Transverse colon (tissue), 4 donors: ENCODE measurements at regions not wholly inside any gene's neighbourhood (a gene's known extent, or its start where the extent isn't known, plus 50 kb on each side); places are given as distances from the start of the nearest gene placed in this dataset.

Experiments used
- DNase-seq: peaks from one replicate; pipeline ENCODE4 v3.0.0-alpha.2; 2019
- H3K27ac ChIP-seq, 4 donors: fragments of 200-600 bp; sonication (generic); 2 replicates each; pipeline ENCODE4 v1.5.1; 2016 to 2018; ENCODE audit warnings: inconsistent platforms in 4 of 4
- H3K27me3 ChIP-seq: fragments of 200-600 bp; sonication (generic); 2 replicates; pipeline ENCODE4 v1.5.1; 2017; ENCODE audit warnings: inconsistent platforms
- H3K36me3 ChIP-seq, 4 donors: fragments of 200-600 bp; sonication (generic); 2 replicates each; pipeline ENCODE4 v1.5.1; 2017 to 2019; ENCODE audit warnings: inconsistent platforms in 4 of 4
- H3K4me1 ChIP-seq, 4 donors: fragments of 200-600 bp; sonication (generic); 2 replicates each; pipeline ENCODE4 v1.5.1; 2017 to 2020; ENCODE audit warnings: inconsistent platforms in 4 of 4
- H3K4me3 ChIP-seq, 4 donors: fragments of 200-600 bp; sonication (generic); 1 replicate in 1 of 4; 2 replicates in 3 of 4; pipeline versions ENCODE4 v1.5.1 to v1.6.1; 2017 to 2019; ENCODE audit warnings: inconsistent platforms in 4 of 4
- H3K9me3 ChIP-seq, 2 donors: fragments of 200-600 bp; sonication (generic); 2 replicates each; pipeline ENCODE4 v1.5.1; 2017 to 2019; ENCODE audit warnings: inconsistent platforms in 2 of 2
- CTCF ChIP-seq, 5 experiments: fragments of 200-600 bp in 3 of 5; fragments of 450-650 bp in 2 of 5; sonication (generic) in 3 of 5; IDR thresholded peaks; 1 replicate in 2 of 5; 2 replicates in 3 of 5; pipeline ENCODE4 v1.5.1; 2016 to 2017; ENCODE audit warnings: antibody characterized with exemption in 5 of 5, inconsistent platforms in 3 of 5, mild to moderate bottlenecking in 2 of 5, moderate library complexity in 1 of 5
- EP300 ChIP-seq: sonication (generic); formaldehyde crosslinking; IDR thresholded peaks from one replicate; pipeline ENCODE4 v1.6.1; 2017; ENCODE audit warnings: antibody characterized with exemption, low read depth
- POLR2A ChIP-seq: fragments of 450-650 bp; IDR thresholded peaks from one replicate; pipeline ENCODE4 v1.6.1; 2016; ENCODE audit warnings: antibody characterized with exemption, mild to moderate bottlenecking, moderate library complexity
- POLR2AphosphoS5 ChIP-seq, 3 donors: sonication (generic); formaldehyde crosslinking; IDR thresholded peaks; one replicate each; pipeline ENCODE4 v1.6.1; 2016; ENCODE audit warnings: antibody characterized with exemption in 3 of 3
- WGBS, 2 donors: methylation state at CpG; one replicate each; pipeline ENCODE4 v1.1.5; 2018; ENCODE audit warnings: low coverage in 1 of 2; 5-methylcytosine and 5-hydroxymethylcytosine counted together
- in situ Hi-C, 4 donors: fragments of 200-750 bp; cut with MboI; loops; one replicate each; pipeline versions ENCODE4 v1.15.0 to v1.15.1; 2017; ENCODE audit warnings: low sequenced_read_pairs in 3 of 4, low pct_ligation_motif_present in 1 of 4, low pct_unique_long_range_greater_than_20kb in 1 of 4
- intact Hi-C: fragments of 100-400 bp; cut with DNase I; formaldehyde crosslinking; loops from one replicate; pipeline ENCODE4 v1.15.1; 2023; ENCODE audit warnings: low total_unique reads

GRCh38 chr10:94193466-94193924, 169.2 kb downstream of the NOC3L start:
- Histone ChIP-seq H3K27ac (peak overlapping the region in 3 of 4 donors; percentile 32 to 60 (median 38)), H3K36me3 (no peaks in the 10 kb centered on the region), H3K9me3 (no peaks in the 10 kb centered on the region), H3K27me3 (no peaks in the 10 kb centered on the region), H3K4me1 (peaks cover 0 to 17% (median 0%) of the 10 kb centered on the region in 4 donors), H3K4me3 (no peak overlapping the region)
- WGBS, 2 donors = 52 to 90% methylated on average over 2 to 4 of the region's 4 CpGs
- intact Hi-C loops (no loop called here), in situ Hi-C loops (no loop called here)
- TF ChIP-seq POLR2AphosphoS5 (IDR thresholded peaks at IDR 0.05) (peak in 1 of 3 donors; percentile 41), POLR2A (no peak)
- no peak for DNase-seq

GRCh38 chr10:94194256-94194655, 168.5 kb downstream of the NOC3L start:
- Histone ChIP-seq H3K9me3 (no peaks in the 10 kb centered on the region), H3K4me1 (peaks cover 0 to 17% (median 0%) of the 10 kb centered on the region in 4 donors), H3K27ac (peak overlapping the region in 2 of 4 donors; percentile 32 to 60), H3K4me3 (no peak overlapping the region), H3K27me3 (no peaks in the 10 kb centered on the region), H3K36me3 (no peaks in the 10 kb centered on the region)
- in situ Hi-C loops (no loop called here), intact Hi-C loops (no loop called here)
- 66% methylated on average over 1 of the region's 1 CpG; no CpG with 5 or more reads in 1 of the 2 donors for WGBS, 2 donors
- no peak for DNase-seq
- TF ChIP-seq POLR2AphosphoS5 (IDR thresholded peaks at IDR 0.05) = no peak
- TF ChIP-seq CTCF (IDR thresholded peaks at IDR 0.05) = no peak
- no peak for TF ChIP-seq EP300
- no peak for TF ChIP-seq POLR2A

GRCh38 chr10:94197241-94197640, 165.5 kb downstream of the NOC3L start:
- intact Hi-C loops = no loop called here

GRCh38 chr10:94198324-94198723, 164.4 kb downstream of the NOC3L start:
- H3K27ac ChIP-seq = no peak overlapping the region
- 90 to 94% methylated on average over 2 of the region's 2 CpGs for WGBS, 2 donors
- in situ Hi-C loops (no loop called here), intact Hi-C loops (no loop called here)
- no peak for TF ChIP-seq POLR2A
- no peak for TF ChIP-seq CTCF (IDR thresholded peaks at IDR 0.05)
- no peak for TF ChIP-seq POLR2AphosphoS5 (IDR thresholded peaks at IDR 0.05)
- TF ChIP-seq EP300 = no peak
- no peaks in the 10 kb centered on the region for H3K36me3 ChIP-seq
- no peaks in the 10 kb centered on the region for H3K27me3 ChIP-seq
- peaks cover 0 to 12% (median 0%) of the 10 kb centered on the region in 4 donors for H3K4me1 ChIP-seq
- no peak overlapping the region for H3K4me3 ChIP-seq
- H3K9me3 ChIP-seq = no peaks in the 10 kb centered on the region
- no peak for DNase-seq

More at GRCh38 chr10:94197241-94197640, 165.5 kb downstream of the NOC3L start:
- H3K27me3 ChIP-seq = no peaks in the 10 kb centered on the region
- no peaks in the 10 kb centered on the region for H3K36me3 ChIP-seq
- no peak for DNase-seq
- no peak overlapping the region for H3K4me3 ChIP-seq
- H3K9me3 ChIP-seq = no peaks in the 10 kb centered on the region
- H3K27ac ChIP-seq = no peak overlapping the region
- peaks cover 0 to 17% (median 0%) of the 10 kb centered on the region in 4 donors for H3K4me1 ChIP-seq
- TF ChIP-seq EP300 (no peak), CTCF (IDR thresholded peaks at IDR 0.05) (no peak)
- in situ Hi-C loops = no loop called here

GRCh38 chr10:94199565-94199964, 163.2 kb downstream of the NOC3L start:
- Histone ChIP-seq H3K4me1 (no peaks in the 10 kb centered on the region), H3K27ac (no peak overlapping the region), H3K4me3 (no peak overlapping the region), H3K9me3 (no peaks in the 10 kb centered on the region), H3K36me3 (no peaks in the 10 kb centered on the region), H3K27me3 (no peaks in the 10 kb centered on the region)
- in situ Hi-C loops (no loop called here), intact Hi-C loops (no loop called here)
- TF ChIP-seq CTCF (IDR thresholded peaks at IDR 0.05) (no peak), EP300 (no peak), POLR2A (no peak), POLR2AphosphoS5 (IDR thresholded peaks at IDR 0.05) (no peak)
- 51 to 73% methylated on average over 5 of the region's 5 CpGs for WGBS, 2 donors
- no peak for DNase-seq
